HG03097 (cell line): ENCODE measurements at regions not wholly inside any gene's neighbourhood (a gene's known extent, or its start where the extent isn't known, plus 50 kb on each side); places are given as distances from the start of the nearest gene placed in this dataset.
"Not testable (repeated sequence)": the region's sequence is repeated elsewhere in the genome, so short reads cannot be mapped to it uniquely, and the experiment has no call there.

ENCODE experiments used
- ATAC-seq: cut with Tn5 transposase; IDR thresholded peaks from one replicate; pipeline ENCODE4 v1.9.1; 2021; ENCODE audit not compliant: unreplicated experiment, low FRiP score

DNA sequence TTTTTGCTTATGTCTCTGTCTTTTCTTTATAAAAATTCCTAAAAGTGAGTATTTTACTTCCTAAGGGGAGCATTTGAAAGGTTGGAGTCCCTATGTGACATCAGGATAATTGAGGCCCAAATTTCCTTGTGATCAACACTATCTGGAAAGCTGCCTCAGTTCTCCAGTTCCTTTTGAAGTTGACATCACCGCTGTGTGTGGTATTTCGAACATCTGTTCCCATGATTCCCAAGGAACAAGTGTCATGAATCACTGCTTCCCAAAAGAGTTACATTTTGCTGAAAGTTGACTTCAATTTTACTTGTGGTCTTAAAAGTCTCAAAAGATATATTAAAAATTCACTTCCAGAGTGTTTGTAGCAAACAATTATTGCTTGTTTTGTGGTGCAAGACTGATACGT lies 452.1 kb upstream of the RGMB start:
- no peak for ATAC-seq

DNA sequence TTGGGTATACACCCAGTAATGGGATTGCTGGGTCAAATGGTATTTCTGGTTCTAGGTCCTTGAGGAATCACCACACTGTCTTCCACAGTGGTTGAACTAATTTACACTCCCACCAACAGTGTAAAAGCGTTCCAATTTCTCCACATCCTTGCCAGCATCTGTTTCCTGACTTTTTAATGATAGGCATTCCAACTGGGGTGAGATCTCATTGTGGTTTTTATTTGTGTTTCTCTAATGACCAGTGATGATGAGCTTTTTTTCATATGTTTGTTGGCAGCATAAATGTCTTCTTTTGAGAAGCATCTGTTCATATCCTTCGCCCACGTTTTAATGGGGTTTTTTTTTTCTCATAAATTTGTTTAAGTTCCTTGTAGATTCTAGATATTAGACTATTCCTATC lies 448.3 kb upstream of the RGMB start:
- not testable (repeated sequence) for ATAC-seq

DNA sequence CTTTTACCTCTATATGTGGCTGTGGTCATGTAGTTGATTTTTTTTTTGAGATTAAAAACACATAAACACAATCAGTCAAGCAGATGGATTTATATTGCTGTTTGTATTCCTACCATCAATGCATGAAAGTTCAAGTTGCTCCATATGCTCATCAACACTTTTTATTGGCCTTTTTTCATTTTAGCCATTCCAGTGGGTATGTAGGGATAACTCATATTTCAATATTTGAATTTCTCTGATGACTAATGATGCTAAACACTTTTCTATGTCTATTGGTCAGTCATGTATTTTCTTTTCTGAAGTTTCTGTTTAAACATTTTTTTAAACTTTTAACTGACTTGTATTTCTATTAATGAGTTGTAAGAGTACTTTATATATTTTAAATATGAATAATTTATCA lies 445.4 kb upstream of the RGMB start:
- no peak for ATAC-seq

DNA sequence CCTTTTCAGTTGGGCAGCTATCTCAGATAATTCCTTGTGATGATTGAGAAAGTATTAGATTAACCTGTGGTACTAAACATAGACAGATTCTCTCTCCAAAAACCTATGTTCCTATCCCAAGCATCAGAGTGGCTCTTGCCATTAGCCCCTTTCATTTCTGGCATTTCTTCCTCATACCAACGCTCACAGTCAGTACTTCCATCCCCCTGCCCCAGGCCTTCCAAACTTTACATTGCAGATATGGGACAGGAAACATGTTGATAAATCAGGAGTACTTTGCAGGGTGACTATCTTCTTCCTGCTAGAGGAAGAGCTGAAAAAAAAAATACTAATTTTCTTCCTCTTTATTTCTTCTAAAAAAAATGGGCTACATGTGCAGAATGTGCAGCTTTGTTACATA lies 442.6 kb upstream of the RGMB start:
- ATAC-seq, result no peak

DNA sequence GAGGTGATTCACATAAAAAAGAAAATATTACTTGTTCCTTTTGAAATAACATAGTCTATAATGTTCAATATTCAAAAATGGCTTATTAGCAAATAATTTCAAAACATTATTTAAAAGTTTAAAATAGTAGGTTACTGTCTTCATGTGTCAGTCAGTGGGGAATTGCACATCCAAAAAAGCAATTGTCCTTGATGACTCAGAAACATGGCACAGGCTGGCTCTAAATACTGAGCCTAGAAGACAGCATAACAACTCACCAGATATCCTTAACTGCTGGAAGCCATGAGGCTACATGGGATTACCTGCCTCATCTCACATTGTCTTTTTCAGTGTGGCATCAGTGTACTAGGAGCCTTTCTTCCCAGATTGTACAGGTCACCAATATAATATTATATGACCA lies 439.5 kb upstream of the RGMB start:
- no peak for ATAC-seq

DNA sequence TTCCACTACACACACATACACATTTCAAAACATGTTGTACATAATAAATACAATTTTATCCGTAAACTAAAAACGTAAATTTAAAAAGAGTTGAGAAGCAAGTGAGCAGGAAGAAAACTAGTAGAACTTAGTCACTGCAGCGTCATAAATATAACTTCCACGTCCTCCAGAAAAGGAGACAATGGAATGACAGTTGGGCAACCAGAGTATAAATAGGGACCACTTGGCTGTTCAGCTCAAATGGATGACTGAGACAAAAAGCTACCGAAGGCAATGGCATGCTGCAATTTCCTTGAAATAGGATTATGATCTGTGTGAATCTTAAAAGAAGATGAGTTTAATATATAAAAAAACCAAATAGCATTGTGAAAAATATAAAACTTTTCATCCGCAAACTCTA lies 438.5 kb upstream of the RGMB start:
- no peak for ATAC-seq

DNA sequence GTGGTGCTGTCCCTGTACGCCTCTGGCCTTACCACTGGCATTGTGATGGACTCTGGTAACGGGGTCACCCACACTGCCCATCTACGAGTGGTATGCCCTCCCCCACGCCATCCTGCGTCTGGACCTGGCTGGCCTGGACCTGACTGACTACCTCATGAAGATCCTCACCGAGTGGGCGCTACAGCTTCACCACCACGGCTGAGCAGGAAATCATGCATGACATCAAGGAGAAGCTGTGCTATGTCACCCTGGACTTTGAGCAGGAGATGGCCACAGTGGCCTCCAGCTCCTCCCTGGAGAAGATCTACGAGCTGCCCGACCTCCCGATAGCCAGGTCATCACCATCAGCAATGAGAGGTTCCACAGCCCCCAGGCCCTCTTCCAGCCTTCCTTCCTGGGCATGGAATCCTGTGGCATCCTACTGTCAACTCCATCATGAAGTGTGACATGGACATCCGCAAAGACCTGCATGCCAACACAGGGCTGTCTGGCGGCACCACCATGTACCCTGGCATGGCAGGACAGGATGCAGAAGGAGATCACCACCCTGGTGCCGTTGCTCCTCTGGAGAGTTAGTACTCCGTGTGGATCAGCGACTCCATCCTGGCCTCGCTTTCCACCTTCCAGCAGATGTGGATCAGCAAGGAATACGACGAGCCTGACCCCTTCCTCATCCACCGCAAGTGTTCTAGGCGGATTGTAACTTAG lies 434.2 kb upstream of the RGMB start:
- no peak for ATAC-seq

DNA sequence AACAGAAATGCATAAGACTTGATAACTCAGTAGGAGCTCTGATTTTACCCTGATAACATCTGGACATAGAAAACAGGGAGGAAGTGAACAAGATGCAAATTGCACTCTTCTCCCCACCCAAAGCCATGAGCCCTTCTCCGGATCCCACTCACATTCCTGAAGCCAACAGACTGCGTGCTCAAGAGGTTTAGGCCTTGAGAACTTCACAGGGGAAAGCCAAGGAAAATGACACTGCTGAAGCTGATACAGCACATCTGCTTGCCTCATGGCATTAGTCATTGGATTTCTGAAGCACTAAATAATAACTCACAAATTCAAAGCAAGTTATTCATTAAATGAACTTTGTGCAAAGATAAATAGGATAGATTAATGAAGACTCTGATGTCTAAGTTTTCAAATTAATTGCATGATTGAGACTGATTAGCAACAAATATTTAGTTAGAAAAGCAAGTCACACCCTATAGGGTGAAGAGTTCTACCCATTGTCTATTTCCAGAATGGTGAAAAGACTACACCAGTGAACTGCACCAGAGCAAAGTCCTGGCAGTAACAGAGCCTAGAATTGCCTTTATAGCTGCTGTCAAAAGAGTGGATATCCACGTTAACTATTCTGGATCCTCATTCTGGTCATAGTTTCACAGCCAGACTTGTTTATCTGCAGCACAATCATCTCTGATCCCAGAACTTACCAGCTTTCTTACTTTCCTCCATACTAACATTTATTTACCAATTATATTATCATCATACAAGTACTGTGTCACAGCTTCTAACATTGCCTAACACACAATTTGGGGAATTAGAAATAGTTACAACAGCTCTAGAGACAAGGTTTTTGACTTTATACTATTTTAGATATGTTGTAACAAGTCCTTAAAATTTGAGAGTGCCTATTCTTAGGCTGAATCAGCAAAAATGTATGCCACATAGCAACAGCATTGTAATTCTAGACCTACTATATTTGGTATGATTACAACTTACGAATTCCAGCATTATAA lies 432.1 kb upstream of the RGMB start:
- no peak for ATAC-seq

DNA sequence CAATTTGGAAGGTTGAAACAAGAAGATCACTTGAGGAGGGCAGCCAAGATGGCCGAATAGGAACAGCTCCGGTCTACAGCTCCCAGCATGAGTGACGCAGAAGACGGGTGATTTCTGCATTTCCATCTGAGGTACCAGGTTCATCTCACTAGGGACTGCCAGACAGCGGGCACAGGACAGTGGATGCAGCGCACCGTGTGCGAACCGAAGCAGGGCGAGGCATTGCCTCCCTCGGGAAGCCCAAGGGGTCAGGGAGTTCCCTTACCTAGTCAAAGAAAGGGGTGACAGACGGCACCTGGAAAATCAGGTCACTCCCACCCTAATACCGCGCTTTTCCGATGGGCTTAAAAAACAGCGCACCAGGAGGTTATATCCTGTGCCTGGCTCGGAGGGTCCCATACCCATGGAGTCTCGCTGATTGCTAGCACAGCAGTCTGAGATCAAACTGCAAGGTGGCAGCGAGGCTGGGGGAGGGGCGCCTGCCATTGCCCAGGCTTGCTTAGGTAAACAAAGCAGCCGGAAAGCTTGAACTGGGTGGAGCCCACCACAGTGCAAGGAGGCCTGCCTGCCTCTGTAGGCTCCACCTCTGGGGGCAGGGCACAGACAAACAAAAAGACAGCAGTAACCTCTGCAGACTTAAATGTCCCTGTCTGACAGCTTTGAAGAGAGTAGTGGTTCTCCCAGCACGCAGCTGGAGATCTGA lies 430.4 kb upstream of the RGMB start:
- ATAC-seq, result not testable (repeated sequence)

DNA sequence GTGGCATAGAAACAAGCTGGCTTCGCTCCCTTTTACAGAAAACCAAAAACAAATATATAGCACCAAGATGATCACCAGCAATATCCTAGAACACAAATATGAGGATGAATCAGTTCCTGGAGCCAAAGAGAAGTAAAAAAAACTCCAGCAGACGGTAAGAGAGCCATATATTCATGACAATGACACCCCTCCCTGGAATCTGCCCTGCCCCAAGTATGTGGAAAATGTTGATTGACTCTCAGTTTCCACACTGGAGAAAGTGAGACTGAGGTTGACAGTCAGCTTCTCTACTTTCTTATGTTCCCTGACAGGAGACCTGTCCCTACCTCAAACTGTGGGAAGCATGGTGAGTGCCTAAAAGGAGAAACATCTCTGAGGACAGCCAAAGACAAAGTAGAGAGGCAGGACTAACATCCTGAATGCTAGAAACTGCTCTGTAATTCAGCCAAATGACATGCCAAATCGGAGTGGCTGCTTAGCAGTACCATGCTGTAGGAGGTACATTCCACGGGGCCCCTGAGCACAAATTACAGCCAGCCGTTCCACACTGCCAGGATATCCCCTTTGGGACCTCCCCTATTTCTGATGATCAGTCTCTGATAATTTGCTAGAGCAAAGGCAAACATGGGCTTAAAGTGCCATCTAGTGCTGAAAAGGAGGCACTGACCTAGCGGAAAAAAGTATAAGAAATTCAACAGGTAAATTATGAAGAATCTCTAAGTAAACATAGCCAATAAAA lies 424.0 kb upstream of the RGMB start:
- ATAC-seq, result no peak

DNA sequence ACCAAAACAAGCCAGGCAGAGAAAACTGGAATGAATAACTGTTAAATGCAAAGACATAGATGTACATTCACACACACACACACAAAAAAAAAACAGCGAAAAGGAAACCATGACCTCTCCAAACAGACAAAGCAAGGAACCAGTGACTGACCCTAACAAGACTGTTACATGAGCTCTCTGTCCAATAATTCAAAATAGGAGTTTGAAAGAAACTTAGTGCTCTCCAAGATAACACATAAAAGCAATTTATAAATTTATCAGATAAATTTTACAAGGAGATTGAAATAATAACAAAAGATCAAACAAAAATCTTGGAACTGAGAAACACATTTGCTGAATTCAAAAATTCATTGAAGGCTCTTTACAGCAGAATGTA lies 423.5 kb upstream of the RGMB start:
- ATAC-seq, result no peak

DNA sequence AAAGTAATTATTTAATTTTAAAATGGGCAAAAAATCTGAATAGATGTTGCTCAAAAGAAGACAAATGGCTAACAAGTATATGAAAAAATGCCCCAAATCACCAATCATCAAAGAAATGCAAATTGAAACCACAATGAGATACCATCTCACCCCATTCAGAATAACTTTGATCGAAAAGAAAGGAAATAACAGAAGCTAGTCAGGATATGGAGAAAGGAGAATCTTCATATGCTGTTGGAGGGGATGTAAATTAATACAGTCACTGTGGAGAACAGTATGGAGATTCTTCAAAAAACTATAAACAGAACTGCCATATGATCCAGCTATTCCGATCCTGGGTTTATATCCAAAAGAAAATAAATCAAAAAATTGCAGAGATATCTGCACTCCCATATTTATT lies 418.5 kb upstream of the RGMB start:
- ATAC-seq, result no peak

DNA sequence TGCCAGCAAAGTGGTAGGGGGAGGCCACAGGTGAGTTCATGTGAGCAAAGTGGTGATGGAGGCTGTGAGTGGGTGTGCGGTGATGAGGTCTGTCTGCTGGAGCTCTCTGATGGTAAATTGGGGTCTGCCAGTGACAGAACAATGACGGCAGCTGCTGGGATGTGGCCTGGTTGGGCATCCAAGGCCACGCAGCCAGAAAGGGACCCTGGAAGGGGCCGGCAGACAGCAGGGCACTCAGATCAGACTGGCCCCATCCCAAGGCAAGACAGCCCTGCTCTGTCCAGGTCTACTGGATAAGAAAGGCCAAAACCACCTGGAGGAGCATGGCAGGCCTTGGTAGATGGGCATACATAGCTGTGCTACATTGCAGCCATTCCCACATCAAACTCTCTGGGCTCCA lies 412.9 kb upstream of the RGMB start:
- ATAC-seq, result no peak

DNA sequence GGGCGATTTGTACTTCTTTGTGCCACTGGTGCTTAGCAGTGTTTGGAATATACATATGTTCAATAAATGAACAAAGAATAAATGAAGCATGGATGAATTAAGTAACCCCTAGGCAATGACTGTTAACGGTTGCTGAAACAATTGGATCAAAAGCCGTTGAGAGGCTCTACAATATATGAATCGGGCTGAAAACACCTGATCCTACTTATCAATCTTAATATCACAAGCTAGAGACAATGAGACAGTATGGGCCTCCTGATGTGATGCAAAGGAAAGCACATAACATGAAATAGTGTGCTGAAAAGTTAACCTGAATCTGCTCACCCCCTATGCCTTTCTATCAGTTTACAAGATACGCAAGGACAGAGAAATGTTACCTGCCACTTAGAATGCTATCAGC lies 410.3 kb upstream of the RGMB start:
- no peak for ATAC-seq

DNA sequence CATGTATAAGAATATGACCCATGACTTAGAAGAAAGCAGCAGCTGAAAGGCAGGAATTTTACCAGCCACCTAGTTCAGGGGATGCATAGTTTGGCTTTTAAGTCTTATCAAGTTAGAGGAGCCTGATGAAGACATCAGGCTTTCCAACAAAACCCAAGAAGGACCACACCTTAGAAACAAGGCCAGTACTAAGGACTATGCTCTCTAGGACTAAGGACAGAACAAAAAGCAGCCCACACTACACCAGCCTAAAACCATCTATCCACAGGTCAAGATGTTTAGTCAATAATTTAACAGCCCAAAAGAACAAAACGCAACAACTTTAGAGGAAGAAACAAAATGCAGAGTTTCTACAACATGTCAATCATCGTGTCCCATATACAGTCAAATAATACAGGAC lies 408.9 kb upstream of the RGMB start:
- ATAC-seq, result no peak

DNA sequence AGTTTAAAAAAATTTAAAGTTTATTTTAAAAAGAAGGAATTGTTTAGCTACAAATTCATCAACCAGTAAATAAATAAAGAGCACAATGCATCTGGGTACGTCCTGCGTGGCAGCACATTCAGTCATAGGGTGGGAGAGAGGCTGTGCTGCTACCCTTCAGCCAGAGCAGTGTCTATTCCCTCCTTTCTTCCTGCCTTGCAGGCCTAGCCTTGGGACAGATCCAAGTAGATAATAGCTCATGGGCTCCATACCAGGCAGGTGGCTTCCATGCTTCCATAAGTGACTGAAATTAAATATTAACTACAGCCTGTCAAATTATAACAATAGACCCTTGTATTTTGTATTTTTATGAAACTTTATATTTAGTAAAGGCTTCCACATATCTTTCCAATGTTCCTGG lies 408.3 kb upstream of the RGMB start:
- no peak for ATAC-seq

DNA sequence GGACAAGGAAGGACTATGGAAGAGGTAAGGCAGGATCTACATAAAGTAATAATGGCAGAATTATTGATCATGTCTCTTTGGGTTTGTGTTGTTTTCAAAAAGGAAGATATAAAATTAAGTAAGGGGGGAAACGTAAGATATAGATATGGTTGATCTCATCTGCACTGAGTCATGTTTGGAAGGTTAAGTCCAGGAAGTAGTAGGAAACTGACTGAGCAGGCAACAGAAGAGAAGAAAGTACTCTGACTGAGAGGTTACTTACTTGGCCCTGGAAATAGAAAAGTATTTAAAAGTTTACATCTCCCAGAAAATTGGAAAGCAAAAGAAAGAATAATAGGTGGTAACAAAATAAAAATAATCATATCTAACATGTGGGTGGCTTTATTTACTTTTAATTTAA lies 405.3 kb upstream of the RGMB start:
- no peak for ATAC-seq

DNA sequence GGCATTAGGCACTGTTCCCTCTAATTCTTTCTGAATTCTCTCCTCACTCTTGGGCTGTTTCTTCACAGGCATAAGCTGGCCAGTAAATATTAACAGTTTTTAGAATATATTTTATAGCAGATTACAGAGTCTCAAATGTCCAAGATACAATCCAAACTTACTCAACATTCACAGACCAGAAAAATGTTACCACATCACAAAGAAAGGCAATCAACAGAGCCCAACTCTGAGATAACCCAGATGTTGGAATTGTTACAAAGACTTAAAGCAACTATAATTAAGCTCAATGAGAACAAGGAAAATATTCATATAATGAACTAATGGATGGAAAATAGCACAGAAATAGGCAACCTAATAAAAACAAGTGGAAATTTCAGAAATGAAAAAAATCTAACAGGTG lies 401.1 kb upstream of the RGMB start:
- ATAC-seq, result no peak

DNA sequence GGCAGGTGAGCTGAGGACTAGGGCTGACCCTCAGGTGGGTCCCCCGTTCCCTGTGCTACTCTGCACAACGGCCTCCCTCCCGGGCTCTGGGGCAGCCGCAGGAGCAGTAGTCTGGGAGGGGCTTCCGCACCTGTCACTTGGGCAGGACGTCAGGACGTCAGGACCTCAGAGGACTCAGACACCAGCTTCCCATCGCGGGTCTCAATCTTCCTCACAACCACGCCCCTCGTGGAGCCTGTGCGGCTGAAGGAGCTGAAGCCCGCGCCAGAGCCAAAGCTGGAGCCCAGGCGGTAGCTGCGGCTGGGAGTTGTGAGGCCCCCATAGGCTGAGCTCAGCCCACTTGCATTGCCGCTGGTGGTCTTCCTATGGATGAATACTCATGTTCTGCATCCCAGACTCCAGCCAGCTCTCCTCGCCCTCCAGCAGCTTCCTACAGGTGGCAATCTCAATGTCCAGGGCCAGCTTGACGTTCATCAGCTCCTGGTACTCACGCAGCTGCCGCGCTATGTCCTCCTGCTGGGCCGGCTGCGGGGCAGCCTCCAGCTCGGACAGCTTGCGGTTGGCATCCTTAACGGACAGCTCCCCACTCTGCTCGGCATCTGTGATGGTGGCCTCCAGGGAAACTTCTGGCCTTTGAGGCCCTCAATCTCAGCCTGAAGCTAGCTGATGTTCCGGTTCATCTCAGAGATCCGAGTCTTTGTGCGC lies 381.4 kb upstream of the RGMB start:
- no peak for ATAC-seq

DNA sequence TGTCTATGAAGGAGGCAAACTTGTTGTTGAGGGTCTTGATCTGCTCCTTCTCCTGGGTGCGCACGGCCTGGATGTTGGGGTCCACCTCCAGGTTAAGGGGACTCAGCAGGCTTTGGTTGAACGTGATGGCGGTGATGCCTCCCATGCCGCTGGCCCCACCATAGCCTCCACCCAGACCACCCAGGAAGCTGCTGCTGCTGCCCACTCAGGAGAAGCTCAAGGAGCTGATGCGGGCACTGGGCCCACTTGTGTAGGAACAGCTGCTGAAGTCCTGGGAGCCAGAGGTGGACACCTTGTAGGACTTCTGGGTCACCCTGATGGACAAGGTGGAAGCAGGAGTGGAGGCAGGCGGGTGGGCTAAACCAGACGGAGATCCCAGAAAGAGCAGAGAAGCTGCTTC lies 380.3 kb upstream of the RGMB start:
- not testable (repeated sequence) for ATAC-seq
